OCI-LY3 (cell line): ENCODE measurements at regions not wholly inside any gene's neighbourhood (a gene's known extent, or its start where the extent isn't known, plus 50 kb on each side); places are given as distances from the start of the nearest gene placed in this dataset.

Experiments
- H2AFZ ChIP-seq: fragments of 200-600, 300-600 bp; shearing (Covaris generic); 2 replicates; pipeline ENCODE4 v1.6.0; 2014; ENCODE audit warnings: antibody characterized with exemption, low read depth, low read length
- H3K27ac ChIP-seq: fragments of 200-600, 300-600 bp; sonication (generic); 2 replicates; pipeline ENCODE4 v1.5.1; 2014; ENCODE audit warnings: mild to moderate bottlenecking, low read length, moderate library complexity, mixed read lengths
- H3K27me3 ChIP-seq: fragments of 200-600, 300-600 bp; sonication (generic); 2 replicates; pipeline ENCODE4 v1.6.1; 2014; ENCODE audit warnings: low read depth, low read length, mixed read lengths
- H3K36me3 ChIP-seq: fragments of 200-600, 300-600 bp; sonication (generic); replicated peaks from 2 replicates; pipeline ENCODE3; 2014; ENCODE audit warnings: low read depth, low read length, mixed read lengths
- H3K4me1 ChIP-seq: fragments of 300-600, 200-600 bp; sonication (generic); 2 replicates; pipeline ENCODE4 v1.6.1; 2014; ENCODE audit warnings: low read length, mixed read lengths
- H3K4me2 ChIP-seq: fragments of 200-600, 300-600 bp; sonication (generic); 2 replicates; pipeline ENCODE4 v1.6.1; 2014; ENCODE audit warnings: low read length, mixed read lengths
- H3K4me3 ChIP-seq: fragments of 300-600, 200-600 bp; sonication (generic); 2 replicates; pipeline ENCODE4 v1.5.1; 2014; ENCODE audit warnings: antibody characterized with exemption, mild to moderate bottlenecking, low read length, moderate library complexity
- H3K79me2 ChIP-seq: fragments of 300-600, 200-600 bp; shearing (Covaris generic); 2 replicates; pipeline ENCODE4 v1.6.1; 2014; ENCODE audit warnings: mild to moderate bottlenecking, low read length, mixed read lengths
- H3K9ac ChIP-seq: fragments of 300-600, 200-600 bp; shearing (Covaris generic); 2 replicates; pipeline ENCODE4 v1.6.0; 2014; ENCODE audit warnings: mild to moderate bottlenecking, low read length, moderate library complexity
- H3K9me3 ChIP-seq: fragments of 200-600, 300-600 bp; shearing (Covaris generic); 2 replicates; pipeline ENCODE4 v1.6.1; 2014; ENCODE audit warnings: low read length, mixed read lengths; ENCODE audit not compliant: insufficient read depth
- H4K20me1 ChIP-seq: fragments of 200-600, 300-600 bp; sonication (generic); 2 replicates; pipeline ENCODE4 v1.6.1; 2016; ENCODE audit warnings: low read length, mixed read lengths; ENCODE audit not compliant: insufficient read depth
- CTCF ChIP-seq: fragments of 200-600, 300-600 bp; sonication (generic); IDR thresholded peaks from 2 replicates; pipeline ENCODE4 v1.5.1; 2014; ENCODE audit warnings: antibody characterized with exemption, low read length, low read depth
- EZH2phosphoT487 ChIP-seq: fragments of 200-600 bp; shearing (Covaris generic); IDR thresholded peaks from 2 replicates; pipeline ENCODE4 v1.6.1; 2018; ENCODE audit warnings: antibody characterized with exemption, mixed run types, low read depth

- Histone ChIP-seq H2AFZ (no peak overlapping the region), H3K79me2 (no peaks in the 10 kb centered on the region), H3K9ac (no peak overlapping the region), H3K4me3 (no peak overlapping the region), H4K20me1 (no peaks in the 10 kb centered on the region), H3K4me1 (no peaks in the 10 kb centered on the region), H3K4me2 (no peak overlapping the region), H3K27ac (no peak overlapping the region), H3K9me3 (no peaks in the 10 kb centered on the region), H3K36me3 (no peaks in the 10 kb centered on the region), H3K27me3 (no peaks in the 10 kb centered on the region)
- TF ChIP-seq EZH2phosphoT487, result no peak
- no peak for TF ChIP-seq CTCF
These were observed 205.5 kb upstream of the SEMA3D start for GRCh38 chr7:85392326-85392725.

GRCh38 chr7:85386460-85386859, 199.6 kb upstream of the SEMA3D start:
- Histone ChIP-seq H3K4me3 (no peak overlapping the region), H2AFZ (no peak overlapping the region), H3K27me3 (no peaks in the 10 kb centered on the region), H3K36me3 (no peaks in the 10 kb centered on the region), H3K79me2 (no peaks in the 10 kb centered on the region), H3K4me1 (no peaks in the 10 kb centered on the region), H3K4me2 (no peak overlapping the region), H3K9ac (no peak overlapping the region), H4K20me1 (no peaks in the 10 kb centered on the region), H3K27ac (no peak overlapping the region), H3K9me3 (no peaks in the 10 kb centered on the region)
- TF ChIP-seq EZH2phosphoT487 (no peak), CTCF (no peak)

GRCh38 chr7:85384392-85384791, 197.5 kb upstream of the SEMA3D start:
- H2AFZ ChIP-seq, result no peak overlapping the region
- no peaks in the 10 kb centered on the region for H3K36me3 ChIP-seq
- no peak overlapping the region for H3K4me3 ChIP-seq
- no peaks in the 10 kb centered on the region for H3K79me2 ChIP-seq
- no peaks in the 10 kb centered on the region for H3K4me1 ChIP-seq
- H3K27me3 ChIP-seq, result no peaks in the 10 kb centered on the region
- TF ChIP-seq EZH2phosphoT487, result no peak
- no peak for TF ChIP-seq CTCF
- no peaks in the 10 kb centered on the region for H4K20me1 ChIP-seq
- H3K9me3 ChIP-seq, result no peaks in the 10 kb centered on the region
- no peak overlapping the region for H3K4me2 ChIP-seq
- no peak overlapping the region for H3K27ac ChIP-seq
- H3K9ac ChIP-seq, result no peak overlapping the region

- no peaks in the 10 kb centered on the region for H3K9me3 ChIP-seq
- no peak for TF ChIP-seq CTCF
- TF ChIP-seq EZH2phosphoT487, result no peak
- no peak overlapping the region for H3K9ac ChIP-seq
- no peaks in the 10 kb centered on the region for H3K79me2 ChIP-seq
- H3K4me2 ChIP-seq, result no peak overlapping the region
- H4K20me1 ChIP-seq, result no peaks in the 10 kb centered on the region
- H3K36me3 ChIP-seq, result no peaks in the 10 kb centered on the region
- H3K4me3 ChIP-seq, result no peak overlapping the region
- H3K27me3 ChIP-seq, result no peaks in the 10 kb centered on the region
- H3K27ac ChIP-seq, result no peak overlapping the region
- no peak overlapping the region for H2AFZ ChIP-seq
- H3K4me1 ChIP-seq, result no peaks in the 10 kb centered on the region
These were observed 194.4 kb upstream of the SEMA3D start for GRCh38 chr7:85381212-85381611.
